ENCODE measurements at regions not wholly inside any gene's neighbourhood (a gene's known extent, or its start where the extent isn't known, plus 50 kb on each side); places are given as distances from the start of the nearest gene placed in this dataset.

DNA sequence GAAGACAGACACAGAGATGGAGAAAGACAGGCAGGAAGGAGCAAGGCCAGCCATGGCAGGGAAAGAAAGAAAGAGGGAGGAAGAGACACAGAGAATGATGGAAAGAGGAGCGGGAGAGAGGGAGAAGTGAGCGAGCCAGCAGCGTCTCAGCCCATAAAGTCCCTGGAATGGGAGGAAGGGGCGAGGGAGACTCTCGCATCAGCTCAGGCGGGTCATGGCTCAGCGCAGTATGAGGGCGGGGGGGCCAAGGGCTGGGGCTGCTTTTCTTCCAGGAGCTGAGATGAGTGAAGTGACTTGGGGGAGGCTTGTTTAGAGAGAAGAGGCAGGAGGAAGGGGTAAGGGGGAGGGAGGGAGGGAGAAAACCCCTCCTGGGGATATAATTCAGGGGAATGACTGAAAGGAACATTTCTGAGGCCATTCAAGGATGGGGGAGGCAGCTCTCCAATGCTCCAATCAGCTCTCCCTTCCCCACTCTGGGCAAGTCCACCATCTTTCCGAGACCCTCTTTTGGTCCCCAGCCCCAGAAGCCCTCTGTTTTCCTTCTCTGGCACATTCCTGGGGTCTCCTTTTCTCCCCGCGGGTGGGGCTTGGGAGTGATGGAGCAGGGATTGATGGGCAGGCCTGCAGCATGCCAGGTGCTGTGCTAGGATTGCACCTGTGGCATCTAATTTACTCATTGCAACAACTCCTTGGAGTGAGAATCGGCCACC is 87.9 kb downstream of the HIF1AN start:
- Histone ChIP-seq H3K27me3 (peaks cover 0 to 8% of the 10 kb centered on the region in 2 donors), H3K27ac (no peak overlapping the region), H3K4me1 (no peaks in the 10 kb centered on the region), H3K36me3 (no peaks in the 10 kb centered on the region), H3K9me3 (no peaks in the 10 kb centered on the region), H3K4me3 (no peak overlapping the region)
- no peak for DNase-seq
- TF ChIP-seq POLR2A (IDR thresholded peaks at IDR 0.05) = no peak
- TF ChIP-seq, protein P1, sequence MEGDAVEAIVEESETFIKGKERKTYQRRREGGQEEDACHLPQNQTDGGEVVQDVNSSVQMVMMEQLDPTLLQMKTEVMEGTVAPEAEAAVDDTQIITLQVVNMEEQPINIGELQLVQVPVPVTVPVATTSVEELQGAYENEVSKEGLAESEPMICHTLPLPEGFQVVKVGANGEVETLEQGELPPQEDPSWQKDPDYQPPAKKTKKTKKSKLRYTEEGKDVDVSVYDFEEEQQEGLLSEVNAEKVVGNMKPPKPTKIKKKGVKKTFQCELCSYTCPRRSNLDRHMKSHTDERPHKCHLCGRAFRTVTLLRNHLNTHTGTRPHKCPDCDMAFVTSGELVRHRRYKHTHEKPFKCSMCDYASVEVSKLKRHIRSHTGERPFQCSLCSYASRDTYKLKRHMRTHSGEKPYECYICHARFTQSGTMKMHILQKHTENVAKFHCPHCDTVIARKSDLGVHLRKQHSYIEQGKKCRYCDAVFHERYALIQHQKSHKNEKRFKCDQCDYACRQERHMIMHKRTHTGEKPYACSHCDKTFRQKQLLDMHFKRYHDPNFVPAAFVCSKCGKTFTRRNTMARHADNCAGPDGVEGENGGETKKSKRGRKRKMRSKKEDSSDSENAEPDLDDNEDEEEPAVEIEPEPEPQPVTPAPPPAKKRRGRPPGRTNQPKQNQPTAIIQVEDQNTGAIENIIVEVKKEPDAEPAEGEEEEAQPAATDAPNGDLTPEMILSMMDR (IDR thresholded peaks at IDR 0.05) = no peak

DNA sequence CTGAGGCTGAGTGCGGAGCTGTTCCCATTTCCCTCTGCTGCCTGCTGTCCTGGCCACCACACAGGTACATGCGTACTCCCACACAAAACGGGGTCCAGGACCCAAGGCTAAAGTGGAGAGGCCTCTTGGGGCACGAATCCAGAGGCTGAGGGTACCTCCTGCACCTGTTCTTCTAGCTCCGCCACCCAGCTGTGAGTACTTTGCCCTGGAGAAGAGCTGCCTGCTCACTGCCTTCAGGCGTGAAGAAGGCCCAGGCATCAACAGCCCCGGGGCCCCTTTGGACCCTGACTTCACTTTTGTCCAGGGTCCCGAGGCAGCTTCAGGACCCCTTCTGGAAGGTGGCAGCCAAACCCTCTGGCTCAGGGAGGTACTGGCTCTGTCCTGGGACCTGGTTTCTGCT is 88.6 kb downstream of the HIF1AN start:
- no peak for DNase-seq
- H3K27me3 ChIP-seq = peaks cover 0 to 8% of the 10 kb centered on the region in 2 donors
- H3K27ac ChIP-seq = no peak overlapping the region
- TF ChIP-seq, protein P1 (IDR thresholded peaks at IDR 0.05) = no peak
- no peak for TF ChIP-seq POLR2A (IDR thresholded peaks at IDR 0.05)
- H3K36me3 ChIP-seq = no peaks in the 10 kb centered on the region
- no peak overlapping the region for H3K4me3 ChIP-seq
- H3K9me3 ChIP-seq = no peaks in the 10 kb centered on the region
- H3K4me1 ChIP-seq = no peaks in the 10 kb centered on the region

DNA sequence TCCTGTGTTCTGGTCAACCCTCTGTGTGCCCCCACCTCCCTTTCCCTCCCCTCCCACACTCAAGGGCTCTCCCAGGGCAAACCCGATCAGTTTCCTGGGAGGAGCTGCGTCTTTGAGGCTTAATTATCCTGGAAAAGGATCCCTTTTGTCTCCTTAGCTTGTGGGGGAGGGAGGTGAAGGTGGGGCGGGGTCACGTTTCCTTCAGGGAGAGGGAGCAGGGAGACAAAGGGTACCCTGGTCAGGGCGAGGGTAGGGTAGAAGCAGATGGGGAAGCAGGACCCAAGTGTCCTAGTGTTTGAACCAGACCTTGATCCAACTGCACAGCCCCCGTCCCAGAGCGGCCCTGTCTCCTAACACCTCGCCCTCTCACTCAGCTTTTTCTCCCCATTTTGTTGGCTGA is 90.1 kb downstream of the HIF1AN start:
- DNase-seq = no peak
- H3K4me1 ChIP-seq = no peaks in the 10 kb centered on the region
- no peak for TF ChIP-seq POLR2A (IDR thresholded peaks at IDR 0.05)
- no peak overlapping the region for H3K27ac ChIP-seq
- H3K27me3 ChIP-seq = peaks cover 0 to 8% of the 10 kb centered on the region in 2 donors
- no peaks in the 10 kb centered on the region for H3K36me3 ChIP-seq
- H3K4me3 ChIP-seq = no peak overlapping the region
- H3K9me3 ChIP-seq = no peaks in the 10 kb centered on the region

DNA sequence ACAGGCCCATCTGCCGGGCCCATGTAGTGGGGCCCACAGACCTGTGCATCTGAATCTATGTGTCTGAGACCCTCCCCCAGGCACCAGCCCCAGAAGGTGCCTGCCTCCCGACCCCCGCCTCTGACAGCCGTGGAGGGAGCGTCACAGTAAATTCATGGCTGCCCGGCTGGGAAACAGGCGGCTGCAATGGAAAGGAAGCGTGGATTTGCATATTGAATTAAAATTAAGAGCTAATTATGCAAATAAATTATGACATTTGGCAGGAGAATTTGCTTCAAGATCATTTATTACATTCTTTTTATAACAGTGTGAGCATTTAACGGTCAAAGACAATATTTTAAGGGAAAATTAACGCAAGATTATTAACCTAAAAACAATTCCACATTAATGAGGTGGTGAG is 92.3 kb downstream of the HIF1AN start:
- H3K36me3 ChIP-seq = no peaks in the 10 kb centered on the region
- H3K9me3 ChIP-seq = no peaks in the 10 kb centered on the region
- DNase-seq = no peak
- no peak overlapping the region for H3K27ac ChIP-seq
- H3K4me3 ChIP-seq = no peak overlapping the region
- H3K4me1 ChIP-seq = no peaks in the 10 kb centered on the region
- no peaks in the 10 kb centered on the region for H3K27me3 ChIP-seq
- no peak for TF ChIP-seq POLR2A (IDR thresholded peaks at IDR 0.05)
- TF ChIP-seq, protein P1 (IDR thresholded peaks at IDR 0.05) = no peak

DNA sequence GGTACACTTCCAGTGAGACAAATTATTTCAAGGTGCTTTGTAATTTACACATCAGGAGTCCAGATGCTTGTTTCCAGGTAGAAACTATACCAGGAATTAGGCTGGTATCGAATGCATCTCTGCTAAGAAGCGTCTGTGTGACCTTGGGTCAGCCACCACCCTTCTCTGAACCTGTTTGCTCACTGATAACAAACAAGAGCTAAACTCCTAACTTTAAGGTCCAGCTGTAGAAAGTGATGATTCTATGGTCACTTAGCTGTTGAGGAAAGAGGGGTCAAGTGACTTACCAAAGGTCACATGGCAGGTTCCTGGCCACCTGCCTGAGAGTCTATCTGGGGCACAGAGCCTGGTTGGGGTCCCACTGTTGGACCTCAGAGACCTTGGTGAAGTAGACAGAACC is 95.4 kb downstream of the HIF1AN start:
- H3K36me3 ChIP-seq = no peaks in the 10 kb centered on the region
- no peak overlapping the region for H3K4me3 ChIP-seq
- no peaks in the 10 kb centered on the region for H3K9me3 ChIP-seq
- H3K27ac ChIP-seq = no peak overlapping the region
- TF ChIP-seq, protein P1 (IDR thresholded peaks at IDR 0.05) = no peak
- no peaks in the 10 kb centered on the region for H3K4me1 ChIP-seq
- H3K27me3 ChIP-seq = no peaks in the 10 kb centered on the region
- DNase-seq = no peak

DNA sequence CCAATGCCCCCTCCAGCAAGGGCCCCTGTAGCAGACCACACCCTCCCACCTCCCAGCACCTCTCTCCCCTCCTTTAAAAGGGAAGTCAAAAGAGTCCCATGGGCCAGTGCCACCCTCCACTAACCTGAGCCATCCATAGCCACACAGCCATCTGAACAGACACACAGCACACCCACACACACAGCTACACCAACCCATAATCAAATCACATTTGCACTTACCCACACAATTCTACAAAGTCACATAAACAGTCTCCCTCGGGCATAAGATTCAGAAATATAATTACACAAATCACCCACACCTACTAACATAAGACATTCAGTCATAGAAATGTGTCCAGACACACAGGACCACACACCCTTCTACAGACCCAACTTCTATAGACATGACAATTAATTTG is 96.3 kb downstream of the HIF1AN start:
- no peak overlapping the region for H3K27ac ChIP-seq
- no peak overlapping the region for H3K4me3 ChIP-seq
- no peak for DNase-seq
- H3K36me3 ChIP-seq = no peaks in the 10 kb centered on the region
- no peak for TF ChIP-seq POLR2A (IDR thresholded peaks at IDR 0.05)
- TF ChIP-seq, protein P1 (IDR thresholded peaks at IDR 0.05) = no peak
- no peaks in the 10 kb centered on the region for H3K27me3 ChIP-seq
- no peaks in the 10 kb centered on the region for H3K4me1 ChIP-seq
- no peaks in the 10 kb centered on the region for H3K9me3 ChIP-seq
